ENCODE measurements at regions not wholly inside any gene's neighbourhood (a gene's known extent, or its start where the extent isn't known, plus 50 kb on each side); places are given as distances from the start of the nearest gene placed in this dataset.

GRCh38 chr18:78424403-78425018, 555.1 kb upstream of the SALL3 start:
- Histone ChIP-seq H3K27ac (ENCODE audit: low read depth, low read length, poor library complexity, severe bottlenecking) (no peak overlapping the region), H3K4me1 (ENCODE audit: insufficient read depth, low read length, poor library complexity, severe bottlenecking) (no peaks in the 10 kb centered on the region), H3K9me2 (ENCODE audit: insufficient read depth, low read length) (no peaks in the 10 kb centered on the region), H3K36me3 (ENCODE audit: insufficient read depth, low read length) (no peaks in the 10 kb centered on the region), H4K20me1 (ENCODE audit: insufficient read depth, low read length) (no peaks in the 10 kb centered on the region), H3K9me3 (ENCODE audit: low read length) (no peaks in the 10 kb centered on the region), H3K4me2 (ENCODE audit: low read length) (no peak overlapping the region), H3K4me3 (ENCODE audit: low read depth, low read length, poor library complexity, severe bottlenecking) (no peak overlapping the region), H3K79me2 (ENCODE audit: insufficient read depth, low read depth, low read length) (no peaks in the 10 kb centered on the region), H2AFZ (ENCODE audit: low read length) (no peak overlapping the region)
- CTCF ChIA-PET (ENCODE audit: unreplicated experiment): no interaction called here
- POLR2A ChIA-PET: no interaction called here
- TF ChIP-seq CTCF (conservative IDR thresholded peaks at IDR 0.05; ENCODE audit: low read length) (no peak), EZH2phosphoT487 (IDR thresholded peaks at IDR 0.05; ENCODE audit: borderline replicate concordance, low read depth, low read length) (no peak)
- no peak for DNase-seq (ENCODE audit: low spot score)
- intact Hi-C loops (cut with micrococcal nuclease; ENCODE audit: unreplicated experiment): no loop called here
- BruUV-seq (replicated peaks): no TSS peak

GRCh38 chr18:78425019-78425412, 554.6 kb upstream of the SALL3 start:
- no peak overlapping the region for H3K4me3 ChIP-seq (ENCODE audit: low read depth, low read length, poor library complexity, severe bottlenecking)
- H3K27ac ChIP-seq (ENCODE audit: low read depth, low read length, poor library complexity, severe bottlenecking): no peak overlapping the region
- BruUV-seq (replicated peaks): no TSS peak
- no peaks in the 10 kb centered on the region for H3K36me3 ChIP-seq (ENCODE audit: insufficient read depth, low read length)
- intact Hi-C loops (cut with micrococcal nuclease; ENCODE audit: unreplicated experiment): no loop called here
- no peak overlapping the region for H2AFZ ChIP-seq (ENCODE audit: low read length)
- no peak overlapping the region for H3K4me2 ChIP-seq (ENCODE audit: low read length)
- no peaks in the 10 kb centered on the region for H3K9me3 ChIP-seq (ENCODE audit: low read length)
- H4K20me1 ChIP-seq (ENCODE audit: insufficient read depth, low read length): no peaks in the 10 kb centered on the region
- H3K9me2 ChIP-seq (ENCODE audit: insufficient read depth, low read length): no peaks in the 10 kb centered on the region
- no peak for DNase-seq (ENCODE audit: low spot score)
- no peaks in the 10 kb centered on the region for H3K79me2 ChIP-seq (ENCODE audit: insufficient read depth, low read depth, low read length)
- H3K4me1 ChIP-seq (ENCODE audit: insufficient read depth, low read length, poor library complexity, severe bottlenecking): no peaks in the 10 kb centered on the region
- POLR2A ChIA-PET: no interaction called here
- CTCF ChIA-PET (ENCODE audit: unreplicated experiment): no interaction called here
- TF ChIP-seq EZH2phosphoT487 (IDR thresholded peaks at IDR 0.05; ENCODE audit: borderline replicate concordance, low read depth, low read length): no peak
- TF ChIP-seq CTCF (conservative IDR thresholded peaks at IDR 0.05; ENCODE audit: low read length): no peak

GRCh38 chr18:78427081-78427480, 552.5 kb upstream of the SALL3 start:
- no peaks in the 10 kb centered on the region for H3K9me2 ChIP-seq (ENCODE audit: insufficient read depth, low read length)
- no peak overlapping the region for H2AFZ ChIP-seq (ENCODE audit: low read length)
- H3K79me2 ChIP-seq (ENCODE audit: insufficient read depth, low read depth, low read length): no peaks in the 10 kb centered on the region
- no peaks in the 10 kb centered on the region for H4K20me1 ChIP-seq (ENCODE audit: insufficient read depth, low read length)
- no peak overlapping the region for H3K4me2 ChIP-seq (ENCODE audit: low read length)
- no TSS peak for BruUV-seq (replicated peaks)
- no peak overlapping the region for H3K4me3 ChIP-seq (ENCODE audit: low read depth, low read length, poor library complexity, severe bottlenecking)
- H3K36me3 ChIP-seq (ENCODE audit: insufficient read depth, low read length): no peaks in the 10 kb centered on the region
- intact Hi-C loops (cut with micrococcal nuclease; ENCODE audit: unreplicated experiment): no loop called here
- CTCF ChIA-PET (ENCODE audit: unreplicated experiment): no interaction called here
- TF ChIP-seq CTCF (conservative IDR thresholded peaks at IDR 0.05; ENCODE audit: low read length) (no peak), EZH2phosphoT487 (IDR thresholded peaks at IDR 0.05; ENCODE audit: borderline replicate concordance, low read depth, low read length) (no peak)
- no peaks in the 10 kb centered on the region for H3K4me1 ChIP-seq (ENCODE audit: insufficient read depth, low read length, poor library complexity, severe bottlenecking)
- no peak overlapping the region for H3K27ac ChIP-seq (ENCODE audit: low read depth, low read length, poor library complexity, severe bottlenecking)
- H3K9me3 ChIP-seq (ENCODE audit: low read length): no peaks in the 10 kb centered on the region
- no peak for DNase-seq (ENCODE audit: low spot score)
- POLR2A ChIA-PET: no interaction called here
